ENCODE measurements at regions not wholly inside any gene's neighbourhood (a gene's known extent, or its start where the extent isn't known, plus 50 kb on each side); places are given as distances from the start of the nearest gene placed in this dataset.

- TF ChIP-seq CTCF (IDR thresholded peaks at IDR 0.05) (no peak), POLR2A (IDR thresholded peaks at IDR 0.05) (no peak), POLR2AphosphoS5 (IDR thresholded peaks at IDR 0.05; ENCODE audit: insufficient read depth in 1 of 2, low read depth in 1 of 2) (no peak)
Measured at GRCh38 chr21:25408666-25409065, 198.6 kb downstream of the MRPL39 start.

Measured in vagina (tissue), 2 donors.